HUDEP-2 (cell line): ENCODE measurements at regions not wholly inside any gene's neighbourhood (a gene's known extent, or its start where the extent isn't known, plus 50 kb on each side); places are given as distances from the start of the nearest gene placed in this dataset.
"Not testable (repeated sequence)": the region's sequence is repeated elsewhere in the genome, so short reads cannot be mapped to it uniquely, and the experiment has no call there.

Source experiments
- DNase-seq, 76 experiments: peaks; one replicate each; lab custom pipeline; 2025; ENCODE audit not compliant: unreplicated experiment in 76 of 76; lab: John Stamatoyannopoulos, UW

DNA sequence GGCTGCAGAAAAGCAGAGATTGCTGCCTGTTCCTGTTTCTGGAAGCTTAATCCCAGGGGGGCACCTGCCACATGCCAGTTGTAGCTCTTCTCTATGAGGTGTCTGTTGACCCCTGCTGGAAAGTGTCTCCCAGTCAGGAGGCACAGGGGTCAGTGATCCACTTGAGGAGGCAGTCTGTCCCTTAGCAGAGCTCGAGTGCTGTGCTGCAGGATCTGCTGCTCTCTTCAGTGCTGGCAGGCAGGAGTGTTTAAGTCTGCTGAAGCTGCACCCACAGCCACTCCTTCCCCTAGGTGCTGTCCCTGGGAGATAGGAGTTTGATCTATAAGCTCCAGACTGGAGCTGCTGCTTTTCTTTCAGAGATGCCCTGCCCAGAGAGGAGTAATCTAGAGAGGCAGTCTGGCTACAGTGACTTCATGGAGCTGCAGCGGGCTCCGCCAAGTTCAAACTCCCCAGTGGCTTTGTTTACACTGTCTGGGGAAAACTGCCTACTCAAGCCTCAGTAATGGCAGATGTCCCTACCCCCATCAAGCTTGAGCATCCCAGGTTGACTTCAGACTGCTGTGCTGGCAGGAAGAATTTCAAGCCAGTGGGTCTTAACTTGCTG is 57.6 kb upstream of the CROT start:
- DNase-seq, result peak in 5 of 76 experiments; percentile 4 to 23 (median 9)

- not testable (repeated sequence) for DNase-seq
These were observed 56.7 kb upstream of the CROT start for GRCh38 chr7:87288742-87289141.

GRCh38 chr7:87295565-87295964 is 49.9 kb upstream of the CROT start:
- not testable (repeated sequence) for DNase-seq
